Stimulated activated CD4-positive, alpha-beta T cell treated with anti-CD3 and anti-CD28 coated beads, Interleukin-1b, Interleukin-23, amount 100 ng/mL, for 4 hours (primary cell): ENCODE measurements at regions not wholly inside any gene's neighbourhood (a gene's known extent, or its start where the extent isn't known, plus 50 kb on each side); places are given as distances from the start of the nearest gene placed in this dataset.

Experiments
- DNase-seq, 2 donors: peaks; one replicate each; pipeline ENCODE4 v3.0.0-alpha.2; 2020; ENCODE audit warnings: low read depth in 2 of 2

- DNase-seq, result no peak
Observed at GRCh38 chr1:2934156-2934540, 87.1 kb upstream of the ACTRT2 start.

- no peak for DNase-seq
Observed at GRCh38 chr1:2934642-2935081, 86.6 kb upstream of the ACTRT2 start.

- no peak for DNase-seq
Observed at GRCh38 chr1:2935184-2935583, 86.1 kb upstream of the ACTRT2 start.

GRCh38 chr1:2935751-2936390 is 85.4 kb upstream of the ACTRT2 start:
- no peak for DNase-seq

- no peak for DNase-seq
Observed at GRCh38 chr1:2936559-2937515, 84.4 kb upstream of the ACTRT2 start.

GRCh38 chr1:2937805-2938204 is 83.5 kb upstream of the ACTRT2 start:
- DNase-seq, result no peak

- no peak for DNase-seq
Observed at GRCh38 chr1:2939041-2939552, 82.2 kb upstream of the ACTRT2 start.

- no peak for DNase-seq
Observed at GRCh38 chr1:2940178-2940577, 81.1 kb upstream of the ACTRT2 start.

GRCh38 chr1:2941040-2941439 is 80.2 kb upstream of the ACTRT2 start:
- no peak for DNase-seq

- no peak for DNase-seq
Observed at GRCh38 chr1:2941907-2942306, 79.4 kb upstream of the ACTRT2 start.

- no peak for DNase-seq
Observed at GRCh38 chr1:2942410-2942809, 78.9 kb upstream of the ACTRT2 start.

GRCh38 chr1:2943686-2944260 is 77.5 kb upstream of the ACTRT2 start:
- DNase-seq, result no peak

- no peak for DNase-seq
Observed at GRCh38 chr1:2944705-2945104, 76.6 kb upstream of the ACTRT2 start.

- no peak for DNase-seq
Observed at GRCh38 chr1:2945821-2946231, 75.4 kb upstream of the ACTRT2 start.

- DNase-seq, result no peak
Observed at GRCh38 chr1:2946291-2946690, 75.0 kb upstream of the ACTRT2 start.

- DNase-seq, result no peak
Observed at GRCh38 chr1:2946999-2947690, 74.1 kb upstream of the ACTRT2 start.

GRCh38 chr1:2948001-2948750 is 73.1 kb upstream of the ACTRT2 start:
- DNase-seq, result no peak

GRCh38 chr1:2948751-2949680 is 72.3 kb upstream of the ACTRT2 start:
- no peak for DNase-seq

- no peak for DNase-seq
Observed at GRCh38 chr1:2949966-2950925, 71.0 kb upstream of the ACTRT2 start.
